A673 (cell line): ENCODE measurements at regions not wholly inside any gene's neighbourhood (a gene's known extent, or its start where the extent isn't known, plus 50 kb on each side); places are given as distances from the start of the nearest gene placed in this dataset.

Experiments used
- EZH2 ChIP-seq: fragments of 200-600 bp; sonication (generic); IDR thresholded peaks from 2 replicates; pipeline ENCODE4 v1.6.1; 2017; ENCODE audit warnings: borderline replicate concordance, low read depth, mild to moderate bottlenecking, mixed read lengths, antibody characterized with exemption, low read length; ENCODE audit not compliant: poor library complexity, severe bottlenecking
- TF ChIP-seq, protein P1 (sequence below): fragments of 300-800, 200-600 bp; sonication (generic); conservative IDR thresholded peaks from 2 replicates; pipeline ENCODE4 v1.5.1; 2017; ENCODE audit warnings: low read depth, mild to moderate bottlenecking, antibody characterized with exemption, low read length, moderate library complexity, mixed read lengths

DNA sequence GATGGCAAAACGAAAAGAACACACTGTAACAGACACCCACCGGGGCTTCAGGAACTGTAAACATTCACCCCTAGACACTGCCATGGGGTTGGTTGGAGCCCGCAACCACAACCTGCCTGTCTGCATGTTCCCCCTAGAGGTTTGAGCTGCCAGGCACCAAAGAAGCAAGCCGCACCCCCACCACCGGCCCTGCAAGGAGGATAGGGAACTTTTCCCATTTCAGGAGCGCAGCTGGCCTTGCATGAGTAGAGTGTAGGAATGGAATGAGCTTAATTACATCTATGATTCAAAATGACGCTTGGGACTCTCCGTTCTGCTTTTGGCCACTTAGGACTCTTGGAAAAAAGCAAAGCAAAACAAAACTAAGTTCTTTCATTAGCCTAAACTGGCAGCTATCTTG, 243.6 kb upstream of the CTSO start:
- TF ChIP-seq, protein P1, sequence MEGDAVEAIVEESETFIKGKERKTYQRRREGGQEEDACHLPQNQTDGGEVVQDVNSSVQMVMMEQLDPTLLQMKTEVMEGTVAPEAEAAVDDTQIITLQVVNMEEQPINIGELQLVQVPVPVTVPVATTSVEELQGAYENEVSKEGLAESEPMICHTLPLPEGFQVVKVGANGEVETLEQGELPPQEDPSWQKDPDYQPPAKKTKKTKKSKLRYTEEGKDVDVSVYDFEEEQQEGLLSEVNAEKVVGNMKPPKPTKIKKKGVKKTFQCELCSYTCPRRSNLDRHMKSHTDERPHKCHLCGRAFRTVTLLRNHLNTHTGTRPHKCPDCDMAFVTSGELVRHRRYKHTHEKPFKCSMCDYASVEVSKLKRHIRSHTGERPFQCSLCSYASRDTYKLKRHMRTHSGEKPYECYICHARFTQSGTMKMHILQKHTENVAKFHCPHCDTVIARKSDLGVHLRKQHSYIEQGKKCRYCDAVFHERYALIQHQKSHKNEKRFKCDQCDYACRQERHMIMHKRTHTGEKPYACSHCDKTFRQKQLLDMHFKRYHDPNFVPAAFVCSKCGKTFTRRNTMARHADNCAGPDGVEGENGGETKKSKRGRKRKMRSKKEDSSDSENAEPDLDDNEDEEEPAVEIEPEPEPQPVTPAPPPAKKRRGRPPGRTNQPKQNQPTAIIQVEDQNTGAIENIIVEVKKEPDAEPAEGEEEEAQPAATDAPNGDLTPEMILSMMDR: no peak
- no peak for TF ChIP-seq EZH2
